Tibial artery (tissue), 4 donors: ENCODE measurements at regions not wholly inside any gene's neighbourhood (a gene's known extent, or its start where the extent isn't known, plus 50 kb on each side); places are given as distances from the start of the nearest gene placed in this dataset.

Source experiments
- DNase-seq, 2 donors: peaks; one replicate each; pipeline ENCODE4 v3.0.0-alpha.2; 2019
- H3K27ac ChIP-seq, 2 donors: fragments of 200-600 bp; sonication (generic) in 1 of 2; 1 replicate in 1 of 2; 2 replicates in 1 of 2; pipeline ENCODE4 v1.5.1; 2018 to 2019; ENCODE audit warnings: mild to moderate bottlenecking in 1 of 2
- H3K27me3 ChIP-seq, 2 donors: fragments of 200-600 bp; sonication (generic) in 1 of 2; one replicate each; pipeline versions ENCODE4 v1.5.1 to v1.6.0; 2016 to 2019
- H3K36me3 ChIP-seq, 3 donors: fragments of 200-600 bp; sonication (generic) in 2 of 3; one replicate each; pipeline ENCODE4 v1.5.1; 2016 to 2019; ENCODE audit warnings: mild to moderate bottlenecking in 2 of 3
- H3K4me1 ChIP-seq, 4 donors: fragments of 200-600 bp; sonication (generic) in 2 of 4; 1 replicate in 3 of 4; 2 replicates in 1 of 4; pipeline ENCODE4 v1.5.1; 2016 to 2019
- H3K4me3 ChIP-seq, 2 donors: fragments of 200-600 bp; sonication (generic) in 1 of 2; 1 replicate in 1 of 2; 2 replicates in 1 of 2; pipeline ENCODE4 v1.5.1; 2018 to 2019; ENCODE audit warnings: mild to moderate bottlenecking in 2 of 2
- H3K9me3 ChIP-seq, 3 donors: fragments of 200-600 bp; sonication (generic) in 1 of 3; one replicate each; pipeline ENCODE4 v1.5.1; 2016 to 2019
- CTCF ChIP-seq, 2 experiments: fragments of 200-600 bp in 1 of 2; fragments of 450-650 bp in 1 of 2; IDR thresholded peaks; one replicate each; pipeline ENCODE4 v1.5.1; 2017 to 2019; ENCODE audit warnings: antibody characterized with exemption in 2 of 2, mild to moderate bottlenecking in 1 of 2, moderate library complexity in 1 of 2
- intact Hi-C: fragments of 100-400 bp; cut with DNase I; formaldehyde crosslinking; loops from one replicate; pipeline ENCODE4 v1.15.0; 2023; ENCODE audit warnings: low total_unique reads

GRCh38 chr9:89899573-89899972 is 294.8 kb downstream of the GADD45G start:
- H3K36me3 ChIP-seq = no peaks in the 10 kb centered on the region
- no peak overlapping the region for H3K27ac ChIP-seq
- DNase-seq = no peak
- no peak for TF ChIP-seq CTCF (IDR thresholded peaks at IDR 0.05)
- no peaks in the 10 kb centered on the region for H3K9me3 ChIP-seq
- H3K27me3 ChIP-seq = peaks cover 0 to 4% of the 10 kb centered on the region in 2 donors
- no peaks in the 10 kb centered on the region for H3K4me1 ChIP-seq
- no peak overlapping the region for H3K4me3 ChIP-seq
- intact Hi-C loops = no loop called here

- no peak for TF ChIP-seq CTCF (IDR thresholded peaks at IDR 0.05)
- Histone ChIP-seq H3K27ac (no peak overlapping the region), H3K36me3 (no peaks in the 10 kb centered on the region), H3K4me1 (no peaks in the 10 kb centered on the region), H3K9me3 (no peaks in the 10 kb centered on the region), H3K4me3 (no peak overlapping the region), H3K27me3 (peaks cover 0 to 10% of the 10 kb centered on the region in 2 donors)
- DNase-seq = no peak
- intact Hi-C loops = no loop called here
These were observed 297.1 kb downstream of the GADD45G start for GRCh38 chr9:89901920-89902319.

- H3K9me3 ChIP-seq = no peaks in the 10 kb centered on the region
- H3K4me3 ChIP-seq = no peak overlapping the region
- H3K27ac ChIP-seq = no peak overlapping the region
- intact Hi-C loops = no loop called here
- no peaks in the 10 kb centered on the region for H3K4me1 ChIP-seq
- DNase-seq = no peak
- peaks cover 0 to 10% of the 10 kb centered on the region in 2 donors for H3K27me3 ChIP-seq
- TF ChIP-seq CTCF (IDR thresholded peaks at IDR 0.05) = no peak
- H3K36me3 ChIP-seq = no peaks in the 10 kb centered on the region
These were observed 297.8 kb downstream of the GADD45G start for GRCh38 chr9:89902450-89903140.

DNA sequence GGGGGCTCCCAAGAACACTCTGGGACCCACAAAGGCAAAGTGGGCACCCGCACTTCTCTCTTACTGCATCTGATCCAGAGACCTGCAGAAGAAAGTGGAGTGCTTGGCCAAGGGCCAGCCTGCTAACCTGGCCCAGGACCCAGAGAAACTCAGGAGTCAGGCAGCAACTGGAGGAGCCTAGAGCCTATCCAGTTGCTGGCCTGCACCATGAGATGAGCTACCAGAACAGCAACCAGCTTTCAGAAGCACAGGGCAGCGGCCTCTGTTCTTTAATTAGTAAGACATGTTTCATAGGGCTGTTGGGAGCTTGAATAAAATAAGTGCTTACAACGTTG is 298.3 kb downstream of the GADD45G start:
- no peak overlapping the region for H3K27ac ChIP-seq
- no peak overlapping the region for H3K4me3 ChIP-seq
- H3K27me3 ChIP-seq = peaks cover 0 to 10% of the 10 kb centered on the region in 2 donors
- no peaks in the 10 kb centered on the region for H3K9me3 ChIP-seq
- H3K4me1 ChIP-seq = no peaks in the 10 kb centered on the region
- intact Hi-C loops = no loop called here
- TF ChIP-seq CTCF (IDR thresholded peaks at IDR 0.05) = no peak
- DNase-seq = no peak
- no peaks in the 10 kb centered on the region for H3K36me3 ChIP-seq

DNA sequence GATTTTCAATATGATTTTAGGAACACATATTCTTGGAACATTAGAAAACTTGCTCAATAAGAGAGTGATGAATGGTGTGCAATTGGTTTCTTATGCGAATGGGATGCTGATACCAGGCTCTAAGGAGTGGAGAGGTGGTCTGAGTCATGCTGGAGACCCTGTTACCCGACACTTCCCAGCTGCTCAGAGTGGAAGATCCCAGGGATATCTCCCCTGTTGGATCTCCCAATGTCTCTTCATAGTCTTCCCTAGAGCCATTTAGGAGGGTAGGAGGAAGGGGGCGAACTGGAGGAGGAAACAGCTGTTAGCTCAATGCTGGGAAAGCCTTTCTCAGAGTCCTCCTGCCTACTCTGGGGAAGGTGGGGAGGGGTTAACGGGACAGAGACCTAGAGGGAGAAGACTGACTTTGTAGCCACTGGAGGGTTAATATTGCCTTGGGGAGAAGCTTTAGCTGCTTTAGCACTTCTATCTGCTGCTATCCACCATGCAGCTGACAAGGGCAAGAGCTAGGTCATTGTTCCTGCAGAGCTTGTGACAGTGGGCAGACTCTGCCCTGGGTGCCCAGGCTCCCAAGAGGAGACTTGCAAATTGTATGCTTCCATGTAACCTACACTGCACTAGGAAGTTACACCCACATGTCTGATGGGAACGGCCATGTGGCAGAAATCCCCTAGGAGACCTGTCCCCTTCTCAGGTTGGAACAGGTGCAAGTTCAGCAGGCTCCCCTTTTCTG is 301.0 kb downstream of the GADD45G start:
- Histone ChIP-seq H3K27ac (no peak overlapping the region), H3K4me3 (no peak overlapping the region), H3K4me1 (no peaks in the 10 kb centered on the region), H3K9me3 (no peaks in the 10 kb centered on the region), H3K27me3 (peaks cover 0 to 10% of the 10 kb centered on the region in 2 donors), H3K36me3 (no peaks in the 10 kb centered on the region)
- no peak for DNase-seq
- intact Hi-C loops = no loop called here
- no peak for TF ChIP-seq CTCF (IDR thresholded peaks at IDR 0.05)
